ENCODE measurements at regions not wholly inside any gene's neighbourhood (a gene's known extent, or its start where the extent isn't known, plus 50 kb on each side); places are given as distances from the start of the nearest gene placed in this dataset.

DNA sequence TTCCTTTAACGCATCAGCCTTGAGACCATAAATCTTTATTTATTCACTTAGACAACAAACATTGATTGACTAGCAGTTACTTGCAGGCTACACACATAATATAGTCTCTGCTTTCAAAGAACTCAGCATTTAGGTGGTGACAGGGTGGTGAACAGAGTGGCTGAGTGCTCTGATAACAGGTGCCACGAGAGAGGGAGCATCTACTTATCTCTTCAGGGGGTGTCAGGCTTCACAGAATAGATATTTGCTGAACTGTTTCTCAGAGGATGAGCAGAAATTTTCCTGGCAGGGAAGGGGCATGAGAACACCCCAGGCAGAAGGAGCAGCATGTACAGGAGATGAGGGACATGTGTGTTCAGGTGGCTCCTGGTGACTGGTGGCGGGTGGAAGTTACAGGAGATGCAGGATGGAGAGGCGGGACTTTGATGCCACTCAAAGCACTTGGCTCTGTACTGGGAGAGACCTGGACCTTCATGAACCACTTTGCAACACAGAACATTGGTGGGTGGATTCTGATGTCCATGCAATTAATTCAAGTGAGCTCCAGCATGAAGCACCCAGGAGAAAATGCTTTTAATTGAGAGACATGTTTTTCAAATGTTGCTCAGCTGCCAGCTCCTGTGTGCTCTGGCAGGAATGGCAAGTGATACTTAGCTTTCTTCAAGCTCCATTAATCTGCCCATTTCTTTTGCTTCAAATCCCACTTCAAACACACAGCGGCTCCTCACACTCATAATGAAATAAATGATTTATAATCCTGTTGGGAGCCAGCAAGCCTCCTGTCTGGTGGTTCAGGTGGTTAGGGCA, 248.9 kb downstream of the MYCN start:
- TF ChIP-seq NFRKB (IDR thresholded peaks at IDR 0.05), result no peak
- TF ChIP-seq FOXM1 (IDR thresholded peaks at IDR 0.05; ENCODE audit: borderline replicate concordance), result no peak
- no peak for TF ChIP-seq LEF1 (IDR thresholded peaks at IDR 0.05; ENCODE audit: borderline replicate concordance)
- TF ChIP-seq FOXK2 (IDR thresholded peaks at IDR 0.05), result no peak
